HCT116 (cell line): ENCODE measurements at regions not wholly inside any gene's neighbourhood (a gene's known extent, or its start where the extent isn't known, plus 50 kb on each side); places are given as distances from the start of the nearest gene placed in this dataset.

Source experiments
- ATAC-seq: fragments of 200-7000 bp; cut with Tn5 transposase; 2 replicates; pipeline ENCODE4 v1.9.1; 2020; ENCODE audit warnings: mild to moderate bottlenecking, moderate library complexity
- BruUV-seq: library from RNA; stranded (reverse); fragments of 400-500 nt; replicated peaks from 2 replicates; lab custom pipeline; 2021; lab: Mats Ljungman, UMichigan
- CTCF ChIA-PET: fragments of 300-600 bp; sonication (Branson Sonifier 250); formaldehyde crosslinking; loops from one replicate; lab custom pipeline; 2021; ENCODE audit warnings: antibody characterized with exemption; lab: Charles Lee
- POLR2A ChIA-PET: fragments of 300-600, 350-600 bp; sonication (Branson Sonifier 250); formaldehyde crosslinking; loops from one replicate; lab custom pipeline; 2021; ENCODE audit warnings: antibody characterized with exemption; lab: Charles Lee
- RAD21 ChIA-PET, 2 experiments: fragments of 300-600 bp; sonication (Branson Sonifier 250); formaldehyde crosslinking; loops; one replicate each; lab custom pipeline; 2023; ENCODE audit warnings: low total read pairs in 2 of 2; ENCODE audit not compliant: uncharacterized antibody in 2 of 2, unreplicated experiment in 2 of 2, low non-redundant PET in 1 of 2; lab: Charles Lee
- DNase-seq: peaks from one replicate; pipeline ENCODE4 v3.0.0-alpha.2; 2010; ENCODE audit warnings: low read depth, low spot score
- H2AFZ ChIP-seq: fragments of 200-600 bp; shearing (Covaris generic), sonication (generic); 2 replicates; pipeline ENCODE4 v1.6.1; 2017; ENCODE audit warnings: low read depth, mixed run types, mixed read lengths, antibody characterized with exemption, low read length; ENCODE audit not compliant: poor library complexity, severe bottlenecking
- H3K27ac ChIP-seq: 2 replicates; pipeline ENCODE4 v1.5.1; 2012; ENCODE audit warnings: low read depth, low read length
- H3K27me3 ChIP-seq: fragments of 200-600 bp; sonication (generic); 2 replicates; pipeline ENCODE4 v1.6.1; 2016; ENCODE audit warnings: mixed run types, low read length, mixed read lengths; ENCODE audit not compliant: insufficient read depth
- H3K36me3 ChIP-seq, 2 experiments: fragments of 200-500 bp in 1 of 2; fragments of 200-600 bp in 1 of 2; sonication (Bioruptor generic) in 1 of 2; sonication (generic) in 1 of 2; 2 replicates each; pipeline versions ENCODE4 v1.5.1 to v1.6.1; 2014 to 2016; ENCODE audit warnings: low read length in 2 of 2, inconsistent platforms in 1 of 2, mixed read lengths in 1 of 2, mixed run types in 1 of 2; ENCODE audit not compliant: insufficient read depth in 2 of 2, control insufficient read depth in 1 of 2
- H3K4me1 ChIP-seq, 2 experiments: fragments of 200-600 bp in 1 of 2; sonication (generic) in 1 of 2; 2 replicates each; pipeline versions ENCODE4 v1.5.1 to v1.6.1; 2012 to 2017; ENCODE audit warnings: low read length in 2 of 2, inconsistent platforms in 1 of 2, mild to moderate bottlenecking in 1 of 2, mixed read lengths in 1 of 2, mixed run types in 1 of 2, moderate library complexity in 1 of 2; ENCODE audit not compliant: insufficient read depth in 2 of 2, control insufficient read depth in 1 of 2
- H3K4me2 ChIP-seq: fragments of 200-600 bp; sonication (generic); 2 replicates; pipeline ENCODE4 v1.6.1; 2017; ENCODE audit warnings: mixed run types, low read length, mixed read lengths
- H3K4me3 ChIP-seq, 2 experiments: fragments of 200-600 bp in 1 of 2; sonication (generic) in 1 of 2; replicated peaks in 1 of 2; 2 replicates each; pipeline ENCODE4 v1.5.1; 2011 to 2016; ENCODE audit warnings: low read length in 2 of 2, control low read depth in 1 of 2, low read depth in 1 of 2, mild to moderate bottlenecking in 1 of 2, mixed read lengths in 1 of 2, mixed run types in 1 of 2
- H3K79me2 ChIP-seq: fragments of 200-600 bp; sonication (generic); 2 replicates; pipeline ENCODE4 v1.6.1; 2017; ENCODE audit warnings: mild to moderate bottlenecking, mixed run types, low read length, moderate library complexity, mixed read lengths; ENCODE audit not compliant: insufficient read depth
- H3K9ac ChIP-seq: fragments of 200-600 bp; sonication (generic); 2 replicates; pipeline ENCODE4 v1.6.1; 2016; ENCODE audit warnings: low read length, mixed read lengths
- H3K9me2 ChIP-seq: fragments of 200-600 bp; sonication (generic), shearing (Covaris generic); 2 replicates; pipeline ENCODE4 v1.6.1; 2017; ENCODE audit warnings: mixed run types, mild to moderate bottlenecking, moderate library complexity; ENCODE audit not compliant: insufficient read depth
- H3K9me3 ChIP-seq, 2 experiments: fragments of 200-500 bp in 1 of 2; fragments of 200-600 bp in 1 of 2; sonication (Bioruptor generic) in 1 of 2; sonication (generic) in 1 of 2; 2 replicates each; pipeline ENCODE4 v1.6.1; 2014 to 2017; ENCODE audit warnings: low read length in 2 of 2, mixed read lengths in 2 of 2, inconsistent platforms in 1 of 2, low read depth in 1 of 2, mild to moderate bottlenecking in 1 of 2, mixed run types in 1 of 2, moderate library complexity in 1 of 2; ENCODE audit not compliant: control insufficient read depth in 1 of 2, insufficient read depth in 1 of 2
- H4K20me1 ChIP-seq: fragments of 200-600 bp; sonication (generic), shearing (Covaris generic); 2 replicates; pipeline ENCODE4 v1.6.1; 2017; ENCODE audit warnings: mixed run types, mild to moderate bottlenecking, moderate library complexity; ENCODE audit not compliant: insufficient read depth
- CBX3 ChIP-seq: IDR thresholded peaks from 2 replicates; pipeline ENCODE4 v1.6.1; 2012; ENCODE audit warnings: low read depth
- CEBPB ChIP-seq: IDR thresholded peaks from 2 replicates; pipeline ENCODE4 v1.6.1; 2012; ENCODE audit warnings: low read depth
- FOSL1 ChIP-seq: IDR thresholded peaks from 2 replicates; pipeline ENCODE4 v1.6.1; 2012; ENCODE audit warnings: low read depth
- POLR2A ChIP-seq: IDR thresholded peaks from 2 replicates; pipeline ENCODE4 v1.7.0; 2011; ENCODE audit warnings: borderline replicate concordance; ENCODE audit not compliant: insufficient read depth, insufficient read length; ENCODE audit errors: extremely low read depth
- RAD21 ChIP-seq: IDR thresholded peaks from 2 replicates; pipeline ENCODE4 v1.6.1; 2012; ENCODE audit warnings: low read depth, mild to moderate bottlenecking
- SIN3A ChIP-seq: IDR thresholded peaks from 2 replicates; pipeline ENCODE4 v1.6.1; 2012; ENCODE audit warnings: low read depth
- SP1 ChIP-seq: IDR thresholded peaks from 2 replicates; pipeline ENCODE4 v1.6.1; 2012; ENCODE audit warnings: low read depth
- SRF ChIP-seq: IDR thresholded peaks from 2 replicates; pipeline ENCODE4 v1.6.1; 2012; ENCODE audit warnings: low read depth
- YY1 ChIP-seq: IDR thresholded peaks from 2 replicates; pipeline ENCODE4 v1.6.1; 2011; ENCODE audit warnings: low read length, low read depth, moderate library complexity, mild to moderate bottlenecking; ENCODE audit not compliant: insufficient replicate concordance; ENCODE audit errors: extremely low read depth
- ZFX ChIP-seq: fragments of 450-650 bp; IDR thresholded peaks from 2 replicates; pipeline ENCODE4 v1.6.1; 2017
- ZNF274 ChIP-seq: fragments of 200-500 bp; sonication (Bioruptor generic); IDR thresholded peaks from 2 replicates; pipeline ENCODE4 v1.6.1; 2014; ENCODE audit warnings: mild to moderate bottlenecking, low read depth, low read length, inconsistent platforms
- intact Hi-C: fragments of 100-400 bp; cut with micrococcal nuclease; formaldehyde crosslinking; loops from 2 replicates; pipeline ENCODE4 v1.10.0; 2022
- TF ChIP-seq, protein P1 (sequence below): IDR thresholded peaks from 2 replicates; pipeline ENCODE4 v1.6.1; 2012; ENCODE audit warnings: low read depth
- TF ChIP-seq, protein P2 (sequence below), 3 experiments: fragments of 200-600 bp in 1 of 3; sonication (generic) in 1 of 3; IDR thresholded peaks in 2 of 3; conservative IDR thresholded peaks in 1 of 3; 2 replicates each; pipeline ENCODE4 v1.5.1; 2012 to 2017; ENCODE audit warnings: low read depth in 2 of 3, low read length in 2 of 3, antibody characterized with exemption in 1 of 3, borderline replicate concordance in 1 of 3, control low read depth in 1 of 3, mild to moderate bottlenecking in 1 of 3, mixed read lengths in 1 of 3, mixed run types in 1 of 3, moderate library complexity in 1 of 3; ENCODE audit not compliant: insufficient read depth in 1 of 3
- TF ChIP-seq, protein P3 (sequence below): IDR thresholded peaks from 2 replicates; pipeline ENCODE4 v1.6.1; 2012

DNA sequence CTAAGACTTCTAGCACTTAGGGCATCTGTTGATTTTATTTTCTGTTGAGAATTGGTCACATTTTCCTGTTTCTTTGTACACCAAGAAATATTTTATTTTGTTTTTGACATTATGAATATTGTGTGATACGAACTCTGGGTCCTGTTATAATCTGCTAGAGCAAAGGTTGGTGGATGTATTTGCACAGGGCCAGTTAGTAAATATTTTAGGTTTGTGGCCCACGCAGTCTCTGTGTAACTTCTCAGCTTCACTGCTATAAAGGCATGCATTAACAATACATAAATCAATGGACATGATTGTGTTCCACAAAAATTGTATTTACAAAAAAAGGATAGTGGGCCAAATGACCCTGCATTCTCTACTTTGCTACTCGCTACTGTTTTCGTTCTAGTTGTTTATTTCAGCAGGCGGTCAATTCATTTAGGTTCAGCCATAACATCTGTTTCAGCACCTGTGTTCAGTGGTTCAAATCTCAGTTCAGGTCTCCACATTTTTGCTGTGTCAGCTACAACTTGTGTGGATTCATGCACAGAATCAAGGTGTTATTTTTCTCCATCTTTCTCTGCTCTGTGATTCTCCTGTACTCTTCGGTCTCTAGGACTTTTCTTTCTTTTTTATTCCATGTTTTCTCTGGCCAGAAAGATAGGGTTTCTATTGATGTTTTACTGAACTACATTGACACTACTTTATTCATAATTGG, 786.2 kb downstream of the ETS1 start (continued):
- TF ChIP-seq POLR2A (no peak), YY1 (no peak), SIN3A (no peak), CBX3 (no peak)

DNA sequence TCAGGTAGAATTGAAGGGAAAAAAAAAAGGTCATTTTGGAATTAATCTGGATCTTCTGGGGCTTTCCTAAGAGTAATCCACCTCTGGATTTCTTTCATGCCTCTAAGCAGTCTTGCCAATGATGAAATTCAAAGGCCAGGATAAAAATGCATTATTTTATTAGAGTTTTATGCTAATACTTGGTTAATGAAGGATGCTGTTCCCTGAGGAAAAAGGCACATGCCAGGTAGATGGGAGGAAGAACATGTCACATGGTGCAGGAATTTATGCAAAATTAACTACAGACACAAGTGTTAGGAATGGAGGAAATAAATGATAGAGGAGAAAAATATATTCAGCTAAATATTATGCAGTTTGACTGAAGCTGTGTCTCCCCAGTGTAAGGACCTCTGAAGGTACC, 792.0 kb downstream of the ETS1 start:
- peaks cover 6 to 11% of the 10 kb centered on the region in 2 experiments; a peak in 2 of 4 replicates for H3K9me3 ChIP-seq
- no peaks in the 10 kb centered on the region for H3K4me1 ChIP-seq
- H3K4me2 ChIP-seq = no peak overlapping the region
- no peak overlapping the region for H3K4me3 ChIP-seq
- TF ChIP-seq ZNF274 (no peak), FOSL1 (no peak), SIN3A (no peak), SP1 (no peak), CEBPB (no peak), CBX3 (no peak), YY1 (no peak), ZFX (no peak), RAD21 (no peak), SRF (no peak)
- TF ChIP-seq, protein P1, sequence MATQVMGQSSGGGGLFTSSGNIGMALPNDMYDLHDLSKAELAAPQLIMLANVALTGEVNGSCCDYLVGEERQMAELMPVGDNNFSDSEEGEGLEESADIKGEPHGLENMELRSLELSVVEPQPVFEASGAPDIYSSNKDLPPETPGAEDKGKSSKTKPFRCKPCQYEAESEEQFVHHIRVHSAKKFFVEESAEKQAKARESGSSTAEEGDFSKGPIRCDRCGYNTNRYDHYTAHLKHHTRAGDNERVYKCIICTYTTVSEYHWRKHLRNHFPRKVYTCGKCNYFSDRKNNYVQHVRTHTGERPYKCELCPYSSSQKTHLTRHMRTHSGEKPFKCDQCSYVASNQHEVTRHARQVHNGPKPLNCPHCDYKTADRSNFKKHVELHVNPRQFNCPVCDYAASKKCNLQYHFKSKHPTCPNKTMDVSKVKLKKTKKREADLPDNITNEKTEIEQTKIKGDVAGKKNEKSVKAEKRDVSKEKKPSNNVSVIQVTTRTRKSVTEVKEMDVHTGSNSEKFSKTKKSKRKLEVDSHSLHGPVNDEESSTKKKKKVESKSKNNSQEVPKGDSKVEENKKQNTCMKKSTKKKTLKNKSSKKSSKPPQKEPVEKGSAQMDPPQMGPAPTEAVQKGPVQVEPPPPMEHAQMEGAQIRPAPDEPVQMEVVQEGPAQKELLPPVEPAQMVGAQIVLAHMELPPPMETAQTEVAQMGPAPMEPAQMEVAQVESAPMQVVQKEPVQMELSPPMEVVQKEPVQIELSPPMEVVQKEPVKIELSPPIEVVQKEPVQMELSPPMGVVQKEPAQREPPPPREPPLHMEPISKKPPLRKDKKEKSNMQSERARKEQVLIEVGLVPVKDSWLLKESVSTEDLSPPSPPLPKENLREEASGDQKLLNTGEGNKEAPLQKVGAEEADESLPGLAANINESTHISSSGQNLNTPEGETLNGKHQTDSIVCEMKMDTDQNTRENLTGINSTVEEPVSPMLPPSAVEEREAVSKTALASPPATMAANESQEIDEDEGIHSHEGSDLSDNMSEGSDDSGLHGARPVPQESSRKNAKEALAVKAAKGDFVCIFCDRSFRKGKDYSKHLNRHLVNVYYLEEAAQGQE = no peak
- TF ChIP-seq, protein P2, sequence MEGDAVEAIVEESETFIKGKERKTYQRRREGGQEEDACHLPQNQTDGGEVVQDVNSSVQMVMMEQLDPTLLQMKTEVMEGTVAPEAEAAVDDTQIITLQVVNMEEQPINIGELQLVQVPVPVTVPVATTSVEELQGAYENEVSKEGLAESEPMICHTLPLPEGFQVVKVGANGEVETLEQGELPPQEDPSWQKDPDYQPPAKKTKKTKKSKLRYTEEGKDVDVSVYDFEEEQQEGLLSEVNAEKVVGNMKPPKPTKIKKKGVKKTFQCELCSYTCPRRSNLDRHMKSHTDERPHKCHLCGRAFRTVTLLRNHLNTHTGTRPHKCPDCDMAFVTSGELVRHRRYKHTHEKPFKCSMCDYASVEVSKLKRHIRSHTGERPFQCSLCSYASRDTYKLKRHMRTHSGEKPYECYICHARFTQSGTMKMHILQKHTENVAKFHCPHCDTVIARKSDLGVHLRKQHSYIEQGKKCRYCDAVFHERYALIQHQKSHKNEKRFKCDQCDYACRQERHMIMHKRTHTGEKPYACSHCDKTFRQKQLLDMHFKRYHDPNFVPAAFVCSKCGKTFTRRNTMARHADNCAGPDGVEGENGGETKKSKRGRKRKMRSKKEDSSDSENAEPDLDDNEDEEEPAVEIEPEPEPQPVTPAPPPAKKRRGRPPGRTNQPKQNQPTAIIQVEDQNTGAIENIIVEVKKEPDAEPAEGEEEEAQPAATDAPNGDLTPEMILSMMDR (IDR thresholded peaks at IDR 0.05 in 2 of 3, conservative IDR thresholded peaks at IDR 0.05 in 1 of 3; ENCODE audit: borderline replicate concordance in 1 of 3, insufficient read depth in 1 of 3, low read depth in 2 of 3, low read length in 2 of 3) = no peak
- TF ChIP-seq, protein P3, sequence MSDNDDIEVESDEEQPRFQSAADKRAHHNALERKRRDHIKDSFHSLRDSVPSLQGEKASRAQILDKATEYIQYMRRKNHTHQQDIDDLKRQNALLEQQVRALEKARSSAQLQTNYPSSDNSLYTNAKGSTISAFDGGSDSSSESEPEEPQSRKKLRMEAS = no peak
- H3K36me3 ChIP-seq = no peaks in the 10 kb centered on the region
- POLR2A ChIA-PET = no interaction called here
- H3K27me3 ChIP-seq = no peaks in the 10 kb centered on the region
- RAD21 ChIA-PET = no interaction called here
- no peaks in the 10 kb centered on the region for H3K9me2 ChIP-seq
- H4K20me1 ChIP-seq = no peaks in the 10 kb centered on the region
- H3K9ac ChIP-seq = no peak overlapping the region
- DNase-seq (no peak), ATAC-seq (no peak)
- no peaks in the 10 kb centered on the region for H3K79me2 ChIP-seq
- intact Hi-C loops = no loop called here
- CTCF ChIA-PET = no interaction called here
- BruUV-seq = no TSS peak
- H3K27ac ChIP-seq = no peak overlapping the region
- H2AFZ ChIP-seq = no peak overlapping the region
